ENCODE measurements at regions not wholly inside any gene's neighbourhood (a gene's known extent, or its start where the extent isn't known, plus 50 kb on each side); places are given as distances from the start of the nearest gene placed in this dataset.

GRCh38 chr2:180660207-180660606 lies 320.2 kb upstream of the UBE2E3 start:
- DNase-seq (ENCODE audit: low spot score): no peak
- Histone ChIP-seq H3K4me3 (ENCODE audit: low read length in 2 of 2) (no peak overlapping the region), H3K79me1 (ENCODE audit: low read depth, low read length) (no peaks in the 10 kb centered on the region), H3K4me2 (ENCODE audit: insufficient read depth, low read length, poor library complexity, severe bottlenecking) (no peak overlapping the region), H2AFZ (ENCODE audit: low read length) (no peak overlapping the region), H3K4ac (ENCODE audit: low read length) (no peak overlapping the region), H3K9ac (ENCODE audit: low read depth, low read length, poor library complexity) (no peak overlapping the region), H3K18ac (ENCODE audit: low read length) (no peak overlapping the region), H4K91ac (ENCODE audit: low read depth, low read length, poor library complexity) (no peak overlapping the region), H3K4me1 (ENCODE audit: control insufficient read depth in 2 of 2, insufficient read depth in 1 of 2, low read depth in 1 of 2, low read length in 2 of 2) (no peaks in the 10 kb centered on the region), H2BK12ac (ENCODE audit: low read length) (no peak overlapping the region), H3K23ac (ENCODE audit: low read depth, low read length, poor library complexity) (no peak overlapping the region), H3K9me3 (replicated peaks in 1 of 2; ENCODE audit: control insufficient read depth in 2 of 2, insufficient read depth in 1 of 2, low read depth in 1 of 2, low read length in 2 of 2) (no peaks in the 10 kb centered on the region), H2BK5ac (ENCODE audit: low read length) (no peak overlapping the region), H2BK15ac (ENCODE audit: low read length) (no peak overlapping the region), H3K14ac (ENCODE audit: low read length) (no peak overlapping the region), H2AK5ac (ENCODE audit: low read depth, low read length) (no peak overlapping the region), H3K27me3 (ENCODE audit: control insufficient read depth in 3 of 3, insufficient read depth in 3 of 3, low read depth in 1 of 3, low read length in 3 of 3) (no peaks in the 10 kb centered on the region), H4K8ac (ENCODE audit: low read depth, low read length) (no peak overlapping the region), H2BK120ac (ENCODE audit: low read depth, low read length) (no peak overlapping the region), H3K36me3 (replicated peaks in 1 of 2; ENCODE audit: control insufficient read depth in 2 of 2, insufficient read depth in 2 of 2, low read length in 2 of 2) (no peaks in the 10 kb centered on the region), H3K27ac (replicated peaks; ENCODE audit: low read length) (no peak overlapping the region)
- WGBS, 2 donors (ENCODE audit: extremely low coverage in 2 of 2, insufficient read length in 2 of 2, insufficient replicate concordance in 1 of 2): no CpG with 5 or more reads among the region's 8 CpGs

GRCh38 chr2:180657054-180657453 lies 323.4 kb upstream of the UBE2E3 start:
- Histone ChIP-seq H2AFZ (ENCODE audit: low read length) (no peak overlapping the region), H2BK12ac (ENCODE audit: low read length) (no peak overlapping the region), H2BK5ac (ENCODE audit: low read length) (no peak overlapping the region), H2AK5ac (ENCODE audit: low read depth, low read length) (no peak overlapping the region), H3K27me3 (ENCODE audit: control insufficient read depth in 3 of 3, insufficient read depth in 3 of 3, low read depth in 1 of 3, low read length in 3 of 3) (no peaks in the 10 kb centered on the region), H3K36me3 (replicated peaks in 1 of 2; ENCODE audit: control insufficient read depth in 2 of 2, insufficient read depth in 2 of 2, low read length in 2 of 2) (no peaks in the 10 kb centered on the region), H3K27ac (replicated peaks; ENCODE audit: low read length) (no peak overlapping the region), H3K4me3 (ENCODE audit: low read length in 2 of 2) (no peak overlapping the region), H3K4me2 (ENCODE audit: insufficient read depth, low read length, poor library complexity, severe bottlenecking) (no peak overlapping the region), H3K4ac (ENCODE audit: low read length) (no peak overlapping the region), H3K9ac (ENCODE audit: low read depth, low read length, poor library complexity) (no peak overlapping the region), H3K4me1 (ENCODE audit: control insufficient read depth in 2 of 2, insufficient read depth in 1 of 2, low read depth in 1 of 2, low read length in 2 of 2) (no peaks in the 10 kb centered on the region), H4K8ac (ENCODE audit: low read depth, low read length) (no peak overlapping the region), H3K9me3 (replicated peaks in 1 of 2; ENCODE audit: control insufficient read depth in 2 of 2, insufficient read depth in 1 of 2, low read depth in 1 of 2, low read length in 2 of 2) (no peaks in the 10 kb centered on the region), H2BK120ac (ENCODE audit: low read depth, low read length) (no peak overlapping the region), H3K23ac (ENCODE audit: low read depth, low read length, poor library complexity) (no peak overlapping the region), H3K14ac (ENCODE audit: low read length) (no peak overlapping the region), H4K91ac (ENCODE audit: low read depth, low read length, poor library complexity) (no peak overlapping the region), H3K18ac (ENCODE audit: low read length) (no peak overlapping the region), H3K79me1 (ENCODE audit: low read depth, low read length) (no peaks in the 10 kb centered on the region), H2BK15ac (ENCODE audit: low read length) (no peak overlapping the region)
- WGBS, 2 donors (ENCODE audit: extremely low coverage in 2 of 2, insufficient read length in 2 of 2, insufficient replicate concordance in 1 of 2): no CpG with 5 or more reads among the region's 1 CpG
- no peak for DNase-seq (ENCODE audit: low spot score)

DNA sequence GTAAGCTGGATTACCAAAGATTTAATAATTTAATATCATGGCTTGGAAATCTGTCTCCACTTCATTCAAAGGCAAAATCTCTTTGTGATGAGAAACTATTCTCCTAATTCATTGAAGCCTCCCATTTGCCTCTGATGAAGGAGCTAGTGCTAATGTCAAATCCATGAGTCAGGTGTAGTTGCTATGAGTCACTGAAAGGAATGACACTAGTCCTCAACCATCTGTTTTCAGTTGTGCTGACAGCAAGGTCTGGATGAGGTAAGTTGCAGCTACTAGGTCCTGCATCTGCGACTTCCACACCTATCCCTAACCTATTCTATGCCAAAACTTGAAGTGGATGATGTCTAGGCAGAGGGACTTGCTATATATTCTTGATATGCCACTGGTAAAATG lies 324.0 kb upstream of the UBE2E3 start:
- Histone ChIP-seq H4K91ac (ENCODE audit: low read depth, low read length, poor library complexity) (no peak overlapping the region), H3K18ac (ENCODE audit: low read length) (no peak overlapping the region), H4K8ac (ENCODE audit: low read depth, low read length) (no peak overlapping the region), H2BK5ac (ENCODE audit: low read length) (no peak overlapping the region), H3K79me1 (ENCODE audit: low read depth, low read length) (no peaks in the 10 kb centered on the region), H3K27me3 (ENCODE audit: control insufficient read depth in 3 of 3, insufficient read depth in 3 of 3, low read depth in 1 of 3, low read length in 3 of 3) (no peaks in the 10 kb centered on the region), H2AK5ac (ENCODE audit: low read depth, low read length) (no peak overlapping the region), H3K14ac (ENCODE audit: low read length) (no peak overlapping the region), H2AFZ (ENCODE audit: low read length) (no peak overlapping the region), H3K4ac (ENCODE audit: low read length) (no peak overlapping the region), H3K9me3 (replicated peaks in 1 of 2; ENCODE audit: control insufficient read depth in 2 of 2, insufficient read depth in 1 of 2, low read depth in 1 of 2, low read length in 2 of 2) (no peaks in the 10 kb centered on the region), H3K27ac (replicated peaks; ENCODE audit: low read length) (no peak overlapping the region), H3K4me3 (ENCODE audit: low read length in 2 of 2) (no peak overlapping the region), H2BK15ac (ENCODE audit: low read length) (no peak overlapping the region), H3K36me3 (replicated peaks in 1 of 2; ENCODE audit: control insufficient read depth in 2 of 2, insufficient read depth in 2 of 2, low read length in 2 of 2) (no peaks in the 10 kb centered on the region), H2BK120ac (ENCODE audit: low read depth, low read length) (no peak overlapping the region), H3K9ac (ENCODE audit: low read depth, low read length, poor library complexity) (no peak overlapping the region), H2BK12ac (ENCODE audit: low read length) (no peak overlapping the region), H3K4me1 (ENCODE audit: control insufficient read depth in 2 of 2, insufficient read depth in 1 of 2, low read depth in 1 of 2, low read length in 2 of 2) (no peaks in the 10 kb centered on the region), H3K4me2 (ENCODE audit: insufficient read depth, low read length, poor library complexity, severe bottlenecking) (no peak overlapping the region), H3K23ac (ENCODE audit: low read depth, low read length, poor library complexity) (no peak overlapping the region)
- no peak for DNase-seq (ENCODE audit: low spot score)
- WGBS, 2 donors (ENCODE audit: extremely low coverage in 2 of 2, insufficient read length in 2 of 2, insufficient replicate concordance in 1 of 2): no CpG with 5 or more reads among the region's 1 CpG

DNA sequence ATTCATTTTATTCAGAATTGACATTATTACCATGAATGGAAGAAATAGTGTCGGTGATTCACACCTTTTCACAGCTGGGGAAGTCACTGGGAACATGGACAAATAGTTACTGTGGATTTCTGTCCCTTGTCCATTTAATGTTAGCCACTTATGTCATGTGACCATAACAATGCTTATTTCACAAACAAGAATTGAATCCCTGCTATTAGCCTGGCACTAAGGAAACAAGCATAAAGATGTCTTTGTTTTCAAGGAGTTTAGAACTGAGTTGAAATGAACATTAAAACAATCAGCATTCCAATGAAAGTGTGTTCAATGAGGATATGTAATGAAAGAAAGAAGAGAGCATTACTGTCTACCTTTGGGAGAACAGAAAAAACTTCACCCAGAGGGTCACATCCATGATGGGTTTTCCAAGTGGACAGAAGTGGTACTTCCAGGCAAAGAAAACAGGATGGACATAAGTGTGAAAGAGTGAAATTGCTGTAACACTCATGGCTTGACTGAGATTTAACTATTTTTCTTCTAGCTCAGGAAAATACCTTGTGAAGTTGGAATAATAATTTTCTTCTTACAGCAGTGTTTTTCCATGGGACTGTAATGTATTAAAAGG lies 324.5 kb upstream of the UBE2E3 start:
- Histone ChIP-seq H2AFZ (ENCODE audit: low read length) (no peak overlapping the region), H3K14ac (ENCODE audit: low read length) (no peak overlapping the region), H3K23ac (ENCODE audit: low read depth, low read length, poor library complexity) (no peak overlapping the region), H3K18ac (ENCODE audit: low read length) (no peak overlapping the region), H3K9me3 (replicated peaks in 1 of 2; ENCODE audit: control insufficient read depth in 2 of 2, insufficient read depth in 1 of 2, low read depth in 1 of 2, low read length in 2 of 2) (no peaks in the 10 kb centered on the region), H2BK120ac (ENCODE audit: low read depth, low read length) (no peak overlapping the region), H3K36me3 (replicated peaks in 1 of 2; ENCODE audit: control insufficient read depth in 2 of 2, insufficient read depth in 2 of 2, low read length in 2 of 2) (no peaks in the 10 kb centered on the region), H3K4me2 (ENCODE audit: insufficient read depth, low read length, poor library complexity, severe bottlenecking) (no peak overlapping the region), H3K4ac (ENCODE audit: low read length) (no peak overlapping the region), H2AK5ac (ENCODE audit: low read depth, low read length) (no peak overlapping the region), H3K27me3 (ENCODE audit: control insufficient read depth in 3 of 3, insufficient read depth in 3 of 3, low read depth in 1 of 3, low read length in 3 of 3) (no peaks in the 10 kb centered on the region), H3K9ac (ENCODE audit: low read depth, low read length, poor library complexity) (no peak overlapping the region), H2BK15ac (ENCODE audit: low read length) (no peak overlapping the region), H2BK5ac (ENCODE audit: low read length) (no peak overlapping the region), H3K79me1 (ENCODE audit: low read depth, low read length) (no peaks in the 10 kb centered on the region), H3K4me3 (ENCODE audit: low read length in 2 of 2) (no peak overlapping the region), H3K4me1 (ENCODE audit: control insufficient read depth in 2 of 2, insufficient read depth in 1 of 2, low read depth in 1 of 2, low read length in 2 of 2) (no peaks in the 10 kb centered on the region), H4K91ac (ENCODE audit: low read depth, low read length, poor library complexity) (no peak overlapping the region), H2BK12ac (ENCODE audit: low read length) (no peak overlapping the region), H4K8ac (ENCODE audit: low read depth, low read length) (no peak overlapping the region), H3K27ac (replicated peaks; ENCODE audit: low read length) (no peak overlapping the region)
- DNase-seq (ENCODE audit: low spot score): no peak
- WGBS, 2 donors (ENCODE audit: extremely low coverage in 2 of 2, insufficient read length in 2 of 2, insufficient replicate concordance in 1 of 2): no CpG with 5 or more reads among the region's 1 CpG

All from neuronal stem cell (in vitro differentiated cells).